NCI-H2196 treated with DMSO at 0.1 percent for 48 hours (cell line): ENCODE measurements at regions not wholly inside any gene's neighbourhood (a gene's known extent, or its start where the extent isn't known, plus 50 kb on each side); places are given as distances from the start of the nearest gene placed in this dataset.
"Not testable (repeated sequence)": the region's sequence is repeated elsewhere in the genome, so short reads cannot be mapped to it uniquely, and the experiment has no call there.

Experiments
- DNase-seq: peaks from one replicate; lab custom pipeline; 2025; ENCODE audit not compliant: unreplicated experiment; lab: John Stamatoyannopoulos, UW

DNA sequence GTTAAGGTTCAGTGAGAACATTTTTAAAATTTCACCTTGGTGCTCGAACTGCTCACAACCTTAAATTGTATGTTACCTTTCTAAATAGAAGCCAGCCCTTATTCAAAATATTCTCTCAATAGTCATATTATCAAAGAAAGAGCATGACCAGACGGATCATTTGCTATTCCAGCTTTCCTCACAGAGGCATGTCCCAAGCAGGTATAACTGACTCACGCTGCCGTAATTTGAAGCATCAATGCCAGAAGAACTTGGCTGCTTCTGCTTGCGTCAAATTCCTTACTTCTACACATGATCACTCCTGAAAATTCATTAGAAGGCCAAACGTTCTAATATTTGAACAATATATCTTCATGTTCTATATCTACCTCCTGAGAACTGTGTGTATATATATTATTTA lies 69.5 kb upstream of the VGLL4 start:
- no peak for DNase-seq

DNA sequence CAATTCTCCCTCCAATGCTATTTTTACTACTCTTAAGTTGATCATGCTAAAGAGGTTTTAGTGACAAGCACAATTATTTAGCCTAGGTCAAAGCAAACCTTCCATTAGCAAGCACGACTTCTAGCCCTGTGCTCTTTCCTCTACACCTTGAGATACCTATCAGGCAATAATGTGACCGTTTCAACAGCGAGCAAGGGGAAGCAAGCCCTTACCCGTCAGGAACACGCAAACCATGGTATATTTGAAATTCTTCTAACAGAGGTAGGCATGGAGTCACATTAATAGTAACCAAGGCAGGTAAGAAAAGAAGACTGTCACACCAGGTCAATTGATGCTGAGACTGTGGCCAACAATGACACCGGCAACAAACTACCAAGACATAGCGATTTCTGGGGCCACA lies 68.9 kb upstream of the VGLL4 start:
- DNase-seq, result no peak

DNA sequence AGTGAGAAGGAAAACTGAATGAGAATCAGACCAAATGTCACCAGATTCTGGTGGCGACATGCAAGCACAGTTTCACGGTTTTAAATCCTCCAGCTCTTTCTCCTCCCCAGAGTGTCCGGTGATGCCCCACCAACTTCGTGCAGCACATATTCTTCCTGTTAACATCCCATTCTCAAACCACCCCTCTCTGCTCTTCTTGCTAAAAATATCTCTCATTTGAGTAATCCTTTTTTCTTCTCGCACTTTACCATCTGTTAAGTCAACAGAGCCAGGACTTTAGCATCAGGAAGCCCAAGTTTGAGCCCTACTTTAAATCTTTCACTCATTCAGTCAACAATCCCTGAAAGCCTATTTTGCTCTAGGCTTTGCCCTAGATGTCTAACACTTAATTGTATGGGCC lies 68.2 kb upstream of the VGLL4 start:
- no peak for DNase-seq

DNA sequence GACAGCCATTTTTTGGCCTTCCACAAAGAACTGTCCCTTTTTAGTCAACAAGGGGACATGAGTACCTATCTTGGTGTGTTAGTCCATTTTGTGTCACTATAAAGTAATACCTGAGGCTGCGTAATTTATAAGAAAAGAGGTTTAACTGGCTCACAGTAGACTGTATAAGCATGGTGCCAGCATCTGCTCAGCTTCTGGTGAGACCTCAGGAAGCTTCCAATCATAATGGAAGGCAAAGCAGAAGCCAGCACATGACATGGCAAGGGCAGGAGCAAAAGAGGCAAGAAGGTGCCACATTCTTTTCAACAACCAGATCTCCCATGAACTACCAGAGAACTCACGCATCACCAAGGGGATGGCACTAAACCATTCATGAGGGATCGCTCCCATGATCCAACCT lies 66.1 kb upstream of the VGLL4 start:
- DNase-seq, result no peak

DNA sequence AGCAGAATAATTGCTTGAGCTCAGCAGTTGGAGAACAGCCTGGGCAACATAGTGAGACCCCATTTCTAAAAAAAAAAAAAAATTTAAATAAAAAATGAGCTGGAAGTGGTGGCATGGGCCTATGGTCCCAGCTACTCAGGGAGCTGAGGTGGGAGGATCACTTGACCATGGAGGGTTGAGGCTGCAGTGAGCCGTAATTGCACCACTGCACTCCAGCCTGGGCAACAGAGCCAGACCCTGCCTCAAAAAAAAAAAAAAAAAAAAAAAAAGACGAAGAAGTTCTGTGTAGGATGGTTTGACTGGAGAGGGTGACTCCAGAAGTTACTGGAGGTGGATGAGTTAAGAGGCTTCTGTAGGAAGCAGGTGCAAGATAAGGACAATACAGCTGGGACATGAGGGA lies 63.4 kb upstream of the VGLL4 start:
- DNase-seq, result not testable (repeated sequence)

DNA sequence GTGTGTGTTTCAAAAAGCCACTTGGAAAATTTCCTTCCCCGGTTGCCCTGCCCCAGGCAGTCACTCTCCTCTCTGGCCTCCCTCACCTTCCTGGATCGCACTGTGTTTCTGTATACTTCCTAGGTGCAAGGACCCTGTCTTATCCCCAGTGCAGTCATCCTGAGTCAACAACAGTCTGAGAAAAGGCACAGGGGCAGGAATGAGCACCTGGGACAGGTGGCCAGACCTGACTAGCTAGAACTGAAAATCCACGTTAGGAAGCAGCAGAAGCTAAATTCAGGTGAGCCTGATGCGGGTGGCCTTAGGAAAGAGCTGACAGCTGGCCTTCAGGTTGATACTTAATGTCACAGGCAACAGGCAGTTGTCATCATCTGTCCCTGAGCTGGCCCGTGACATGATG lies 62.9 kb upstream of the VGLL4 start:
- no peak for DNase-seq

DNA sequence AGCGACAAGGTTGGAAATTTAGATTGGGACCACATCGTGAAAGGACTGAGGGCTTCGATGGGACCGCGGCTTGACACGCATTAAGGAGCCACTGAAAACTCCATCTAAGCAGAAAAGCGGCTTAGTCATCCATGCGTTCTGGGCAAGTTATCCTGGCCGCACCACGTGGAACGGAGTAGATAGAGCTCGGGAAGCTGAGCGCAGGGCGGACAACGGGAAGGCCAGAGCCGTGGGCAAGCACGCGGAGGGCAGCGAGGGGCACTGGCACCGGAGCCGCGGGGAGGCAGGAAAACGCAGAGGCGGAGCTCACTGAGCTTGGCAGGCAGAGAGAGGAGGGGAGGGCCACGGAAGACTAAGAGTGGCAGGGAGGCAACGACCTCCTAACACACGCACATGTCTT lies 61.3 kb upstream of the VGLL4 start:
- DNase-seq, result no peak

DNA sequence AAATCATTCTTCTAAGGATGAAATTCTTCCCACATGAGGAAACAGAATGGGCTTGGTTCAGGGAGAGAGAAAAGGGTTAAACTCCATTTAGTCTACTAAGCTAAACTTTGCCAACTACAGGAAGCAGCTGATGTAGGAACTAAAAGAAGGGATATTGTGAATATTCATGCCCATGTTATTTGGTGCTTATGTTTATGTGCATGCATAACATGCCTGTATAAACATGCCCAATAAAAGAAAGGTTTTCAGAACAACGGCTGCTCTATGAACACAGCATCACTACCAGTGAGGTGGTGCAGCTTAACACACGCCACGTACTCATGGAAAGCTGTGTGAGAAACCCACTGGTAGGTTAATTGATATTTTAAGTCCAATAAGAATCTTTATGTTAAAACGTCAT lies 59.4 kb upstream of the VGLL4 start:
- DNase-seq, result no peak

DNA sequence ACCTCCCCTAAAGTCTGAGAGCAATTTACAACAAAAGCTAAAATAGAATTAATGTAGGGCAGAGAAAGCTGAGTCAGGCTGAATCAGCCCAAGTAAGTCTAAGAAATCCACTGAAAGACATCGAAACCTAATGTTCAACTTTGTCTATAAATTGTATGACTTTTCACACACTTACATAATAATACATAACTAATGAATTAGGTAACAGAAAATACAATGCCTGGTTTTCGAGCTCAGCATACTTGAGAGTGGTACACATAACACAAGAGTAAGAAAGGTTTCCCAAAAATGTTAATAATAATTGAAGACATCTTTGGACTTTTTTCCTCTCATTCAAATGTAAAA lies 55.3 kb upstream of the VGLL4 start:
- DNase-seq, result no peak

DNA sequence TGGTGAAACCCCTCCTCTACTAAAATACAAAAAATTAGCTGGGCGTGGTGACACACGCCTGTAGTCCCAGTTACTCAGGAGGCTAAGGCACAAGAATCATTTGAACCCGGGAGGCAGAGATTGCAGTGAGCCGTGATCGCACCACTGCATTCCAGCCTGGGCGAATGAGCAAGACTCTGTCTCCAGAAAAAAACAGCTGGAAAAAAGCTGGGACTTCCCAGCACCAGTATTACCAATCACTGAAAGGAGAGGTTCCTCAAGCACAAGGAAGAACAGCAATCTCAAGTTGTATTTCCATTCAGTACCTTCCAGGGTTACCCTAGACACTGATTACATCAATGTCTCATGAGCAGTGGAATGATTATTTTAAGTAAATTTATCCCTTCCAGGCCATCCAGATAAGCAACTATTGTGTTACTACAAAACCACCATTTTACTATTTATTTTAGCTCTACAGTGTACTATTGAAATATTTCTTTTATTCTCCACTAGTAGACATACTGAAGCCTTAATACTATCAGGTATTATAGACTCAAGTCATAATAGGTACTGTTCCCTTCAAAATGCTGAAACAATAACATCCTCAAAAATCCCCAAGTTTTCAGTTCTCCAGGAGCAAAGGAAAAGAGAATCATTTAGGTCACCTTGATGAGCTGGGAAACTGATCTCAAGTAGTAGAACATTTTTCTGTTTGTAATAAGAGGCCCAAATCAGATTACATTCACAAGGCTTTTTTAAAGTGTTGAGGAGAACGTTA lies 54.8 kb upstream of the VGLL4 start:
- no peak for DNase-seq

DNA sequence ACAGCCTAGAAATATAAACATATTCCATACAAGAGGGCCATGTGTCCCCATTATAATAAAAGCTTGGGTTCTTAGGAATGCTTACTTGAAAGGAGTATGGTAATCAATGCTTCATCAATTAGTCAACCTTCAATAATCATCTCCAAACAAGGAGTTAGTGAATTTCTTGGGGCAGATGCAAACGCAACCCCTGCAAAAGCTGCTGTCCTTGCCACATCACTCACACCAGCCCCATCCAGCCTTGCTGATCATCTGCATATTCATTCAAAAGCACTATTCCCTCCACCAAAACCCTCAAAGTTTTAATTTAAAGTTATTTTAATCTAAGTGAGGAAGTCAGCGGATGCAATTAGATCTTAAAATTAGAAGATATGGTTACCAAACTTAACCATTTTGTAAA lies 54.0 kb upstream of the VGLL4 start:
- DNase-seq, result no peak

DNA sequence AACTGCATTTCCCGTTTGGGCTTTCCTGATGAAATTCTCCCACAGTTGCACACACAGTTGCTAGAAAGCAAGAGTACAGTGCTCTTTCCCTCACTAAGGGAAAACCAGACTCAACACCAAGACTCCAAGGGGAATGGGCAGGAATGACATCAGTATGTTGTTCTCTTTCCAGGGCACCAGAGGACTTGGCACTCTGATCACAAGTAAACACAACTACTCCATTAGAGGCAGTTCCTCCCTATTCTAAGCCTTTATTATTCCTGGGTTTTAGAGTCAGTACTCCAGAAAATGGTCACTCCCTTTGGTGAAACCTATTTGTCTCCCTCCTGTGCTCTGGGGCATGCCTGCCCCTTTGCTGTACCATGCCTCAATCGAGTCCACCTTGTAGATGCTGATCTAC lies 52.3 kb upstream of the VGLL4 start:
- DNase-seq, result no peak
